ENCODE measurements at regions not wholly inside any gene's neighbourhood (a gene's known extent, or its start where the extent isn't known, plus 50 kb on each side); places are given as distances from the start of the nearest gene placed in this dataset.

DNA sequence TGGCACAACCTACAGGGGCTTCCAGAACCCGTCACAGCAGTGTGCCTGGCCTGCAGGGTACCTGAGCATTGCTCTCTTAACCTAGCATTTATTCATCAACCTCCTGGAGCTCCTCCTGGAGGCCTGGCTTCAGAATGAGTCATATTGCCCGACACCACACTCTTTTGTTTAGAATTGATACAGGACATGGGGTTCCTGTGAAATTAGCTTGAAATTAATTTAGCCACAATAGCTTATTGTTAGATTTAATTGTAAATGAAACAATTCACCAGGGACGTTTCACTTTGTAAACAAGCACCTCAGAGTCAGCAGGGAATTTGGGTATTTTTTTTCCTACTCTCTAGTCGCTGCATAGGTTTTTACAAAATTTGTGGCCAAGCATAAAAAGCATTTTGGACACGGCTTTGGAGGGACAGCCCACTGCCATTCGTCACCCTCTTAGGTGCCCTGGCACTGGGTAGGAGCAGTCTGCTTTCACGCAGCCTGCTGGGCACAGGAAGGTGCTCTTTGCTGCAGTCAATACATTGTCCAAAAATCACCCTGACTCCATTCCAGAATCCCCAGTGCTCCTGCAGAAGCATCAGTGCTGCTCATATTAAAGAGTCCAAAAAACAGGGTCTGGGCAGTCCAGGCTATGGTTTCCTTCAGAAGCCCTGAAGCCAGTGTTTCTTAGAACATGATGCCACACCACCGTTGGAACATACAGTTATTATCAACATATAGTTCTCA is 60.8 kb upstream of the MEF2A start:
- no peak overlapping the region for H3K4me3 ChIP-seq (ENCODE audit: low read depth, low read length)
- no peaks in the 10 kb centered on the region for H3K36me3 ChIP-seq (ENCODE audit: insufficient read depth)
- H3K27ac ChIP-seq (ENCODE audit: low read depth) = no peak overlapping the region
- 81% methylated on average over 8 of the region's 8 CpGs for WGBS
- DNase-seq (ENCODE audit: extremely low spot score) = no peak
- no peaks in the 10 kb centered on the region for H3K4me1 ChIP-seq (ENCODE audit: insufficient read depth)

DNA sequence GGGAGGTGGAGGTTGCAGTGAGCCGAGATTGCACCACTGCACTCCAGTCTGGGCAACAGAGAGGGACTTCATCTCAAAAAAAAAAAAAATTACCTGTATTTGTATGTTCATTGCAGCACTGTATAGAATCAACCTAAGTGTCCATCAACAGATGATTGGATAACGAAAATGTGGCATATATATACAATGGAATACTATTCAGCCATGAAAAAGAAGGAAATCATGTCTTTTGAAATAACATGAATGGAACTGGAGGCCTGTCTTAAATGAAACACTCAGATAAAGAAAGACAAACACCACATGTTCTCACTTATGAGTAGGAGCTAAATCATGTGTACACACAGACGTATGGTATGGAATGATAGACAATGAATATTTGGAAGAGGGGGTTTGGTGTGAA is 59.4 kb upstream of the MEF2A start:
- 95% methylated on average over 3 of the region's 3 CpGs for WGBS
- Histone ChIP-seq H3K27ac (ENCODE audit: low read depth) (no peak overlapping the region), H3K36me3 (ENCODE audit: insufficient read depth) (no peaks in the 10 kb centered on the region), H3K4me3 (ENCODE audit: low read depth, low read length) (no peak overlapping the region), H3K4me1 (ENCODE audit: insufficient read depth) (no peaks in the 10 kb centered on the region)
- DNase-seq (ENCODE audit: extremely low spot score) = no peak

DNA sequence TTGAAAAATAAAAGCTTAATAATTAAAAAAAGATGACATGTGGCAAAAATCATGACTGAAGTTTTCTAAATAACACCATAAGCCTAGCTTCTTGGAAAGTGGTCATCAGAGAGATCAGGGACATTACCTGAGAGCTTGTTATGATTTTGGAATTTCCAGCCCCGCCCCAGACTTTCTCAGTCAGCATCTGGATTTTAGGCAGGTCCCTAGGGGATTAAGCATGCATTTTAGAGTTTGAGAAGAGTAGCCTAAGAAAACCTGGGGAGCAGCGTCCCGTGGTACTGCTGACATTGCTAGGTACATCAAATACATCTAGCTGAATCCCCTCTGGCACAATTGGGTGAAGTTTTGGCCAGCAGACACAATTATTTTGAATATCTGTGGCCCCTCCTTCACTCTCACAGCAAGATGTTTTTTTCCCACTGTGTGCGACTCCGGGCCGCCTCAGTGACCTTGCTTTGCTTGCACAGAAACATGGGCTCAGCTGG is 58.7 kb upstream of the MEF2A start:
- no peak for DNase-seq (ENCODE audit: extremely low spot score)
- Histone ChIP-seq H3K27ac (ENCODE audit: low read depth) (no peak overlapping the region), H3K4me1 (ENCODE audit: insufficient read depth) (no peaks in the 10 kb centered on the region), H3K36me3 (ENCODE audit: insufficient read depth) (no peaks in the 10 kb centered on the region), H3K4me3 (ENCODE audit: low read depth, low read length) (no peak overlapping the region)
- WGBS = 35% methylated on average over 6 of the region's 6 CpGs

DNA sequence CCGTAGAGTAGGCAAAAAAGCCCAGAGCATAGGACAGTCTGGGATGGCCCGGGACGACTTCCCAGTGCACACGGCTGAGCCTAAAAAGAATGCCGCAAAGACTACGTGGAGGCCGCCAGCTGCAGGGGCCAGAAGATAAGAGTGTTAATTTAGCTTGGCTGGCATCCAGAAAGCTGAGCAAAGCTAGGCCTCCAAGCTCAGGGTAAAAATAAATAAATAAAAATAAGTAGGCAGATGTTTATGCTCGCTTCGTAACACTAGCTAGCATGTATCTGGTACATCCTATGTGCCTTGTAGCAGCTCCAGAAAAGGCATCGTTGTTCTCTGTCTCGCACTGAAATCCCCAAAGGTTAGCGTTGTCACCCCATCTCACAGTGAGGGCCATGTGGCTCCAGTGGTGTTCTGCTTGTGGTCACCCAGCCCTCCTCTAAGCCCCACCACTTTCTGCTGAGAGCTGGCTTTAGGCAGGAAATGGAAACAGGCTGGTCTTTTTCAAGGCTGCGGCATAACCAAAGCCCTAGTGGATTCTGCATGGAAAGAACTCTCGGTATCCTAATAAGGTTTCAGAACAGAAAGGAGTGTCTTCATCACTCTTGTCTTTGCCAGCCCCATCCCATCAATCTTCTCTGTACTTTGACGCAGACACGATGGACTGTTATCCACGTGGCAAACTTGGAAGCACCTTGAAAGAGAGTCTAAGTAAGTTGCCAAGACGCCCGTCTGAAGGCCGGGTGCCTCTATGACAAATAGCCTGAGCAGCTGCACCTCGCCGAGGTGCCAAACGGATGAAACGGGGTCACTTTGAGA is 58.1 kb upstream of the MEF2A start:
- Histone ChIP-seq H3K36me3 (ENCODE audit: insufficient read depth) (no peaks in the 10 kb centered on the region), H3K4me3 (ENCODE audit: low read depth, low read length) (no peak overlapping the region), H3K27ac (ENCODE audit: low read depth) (peak overlapping the region; percentile 11), H3K4me1 (ENCODE audit: insufficient read depth) (no peaks in the 10 kb centered on the region)
- no peak for DNase-seq (ENCODE audit: extremely low spot score)
- WGBS = 16% methylated on average over 24 of the region's 24 CpGs

DNA sequence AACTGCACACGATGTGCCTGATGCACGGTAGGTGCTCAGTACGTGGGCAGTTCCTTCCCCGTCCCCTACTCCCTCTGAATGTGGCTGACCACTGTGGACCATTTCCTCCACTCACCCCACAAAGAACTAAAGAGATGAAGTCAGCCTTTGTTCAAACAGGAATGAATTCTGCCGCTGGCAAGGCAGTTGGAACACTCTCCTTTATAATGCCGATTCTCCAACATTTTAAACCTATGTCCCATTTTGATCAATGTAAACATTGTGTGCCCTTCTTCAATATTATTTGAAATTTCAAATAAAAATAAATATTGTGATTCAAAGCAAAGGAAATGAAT is 57.5 kb upstream of the MEF2A start:
- Histone ChIP-seq H3K4me3 (ENCODE audit: low read depth, low read length) (no peak overlapping the region), H3K27ac (ENCODE audit: low read depth) (no peak overlapping the region), H3K4me1 (ENCODE audit: insufficient read depth) (no peaks in the 10 kb centered on the region), H3K36me3 (ENCODE audit: insufficient read depth) (no peaks in the 10 kb centered on the region)
- WGBS = 42% methylated on average over 6 of the region's 6 CpGs
- no peak for DNase-seq (ENCODE audit: extremely low spot score)

DNA sequence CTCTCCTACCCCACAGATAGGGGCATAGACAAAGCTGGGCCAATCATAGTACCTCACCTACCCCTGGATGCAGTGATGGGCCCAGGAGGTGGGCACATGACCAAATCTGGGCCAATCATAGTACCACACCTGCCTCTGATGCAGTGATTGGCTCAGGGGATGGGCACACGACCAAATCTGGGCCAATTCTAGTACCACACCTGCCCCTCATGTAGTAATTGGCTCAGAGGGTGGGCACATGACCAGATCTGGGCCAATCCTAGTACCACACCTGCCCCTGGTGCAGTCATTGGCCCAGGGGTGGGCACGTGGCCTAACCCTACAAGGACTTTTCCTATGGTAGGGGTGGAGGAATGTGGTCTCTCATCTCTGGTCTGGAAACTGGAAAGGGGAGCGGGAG is 56.9 kb upstream of the MEF2A start:
- no peak overlapping the region for H3K27ac ChIP-seq (ENCODE audit: low read depth)
- no peaks in the 10 kb centered on the region for H3K4me1 ChIP-seq (ENCODE audit: insufficient read depth)
- DNase-seq (ENCODE audit: extremely low spot score) = no peak
- no peak overlapping the region for H3K4me3 ChIP-seq (ENCODE audit: low read depth, low read length)
- WGBS = 95% methylated on average over 3 of the region's 3 CpGs
- no peaks in the 10 kb centered on the region for H3K36me3 ChIP-seq (ENCODE audit: insufficient read depth)

DNA sequence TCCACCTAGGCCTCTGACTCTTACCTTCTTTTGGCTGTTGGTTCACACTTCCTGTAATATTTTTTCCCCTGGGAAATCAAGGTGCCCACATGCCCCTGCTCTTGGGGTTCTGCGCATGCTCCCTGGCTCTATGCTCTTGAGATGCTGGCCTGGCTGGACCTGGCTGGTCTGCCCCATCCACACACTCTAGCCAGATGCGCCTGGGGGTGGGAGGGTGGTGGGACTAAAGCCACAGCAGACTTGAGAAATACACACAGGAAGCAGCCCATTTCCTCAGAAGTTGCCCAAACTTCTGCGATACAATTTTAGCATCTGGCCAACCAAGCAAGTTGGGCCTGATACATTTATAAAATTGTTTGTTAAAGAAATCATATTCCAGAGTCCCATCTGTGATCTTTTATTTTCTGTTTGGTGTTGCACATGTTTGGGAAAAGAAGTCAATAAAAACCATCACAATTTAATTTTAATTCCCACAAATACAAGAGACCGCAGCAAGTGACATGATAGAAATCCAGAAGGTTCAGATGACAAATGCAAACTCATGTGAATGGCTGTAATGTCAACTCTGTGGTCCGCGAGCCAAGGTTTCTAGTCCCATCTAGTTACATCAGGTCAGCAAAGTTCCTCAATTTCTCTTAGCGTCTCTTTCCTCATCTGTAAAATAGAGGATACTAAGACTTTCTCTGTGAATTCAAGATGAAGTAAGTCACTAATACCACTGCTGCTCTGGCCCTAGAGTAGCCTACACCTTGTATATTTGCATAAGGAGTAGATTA is 55.9 kb upstream of the MEF2A start:
- no peak for DNase-seq (ENCODE audit: extremely low spot score)
- no peak overlapping the region for H3K4me3 ChIP-seq (ENCODE audit: low read depth, low read length)
- no peak overlapping the region for H3K27ac ChIP-seq (ENCODE audit: low read depth)
- no peaks in the 10 kb centered on the region for H3K36me3 ChIP-seq (ENCODE audit: insufficient read depth)
- H3K4me1 ChIP-seq (ENCODE audit: insufficient read depth) = no peaks in the 10 kb centered on the region
- WGBS = 87% methylated on average over 7 of the region's 7 CpGs

DNA sequence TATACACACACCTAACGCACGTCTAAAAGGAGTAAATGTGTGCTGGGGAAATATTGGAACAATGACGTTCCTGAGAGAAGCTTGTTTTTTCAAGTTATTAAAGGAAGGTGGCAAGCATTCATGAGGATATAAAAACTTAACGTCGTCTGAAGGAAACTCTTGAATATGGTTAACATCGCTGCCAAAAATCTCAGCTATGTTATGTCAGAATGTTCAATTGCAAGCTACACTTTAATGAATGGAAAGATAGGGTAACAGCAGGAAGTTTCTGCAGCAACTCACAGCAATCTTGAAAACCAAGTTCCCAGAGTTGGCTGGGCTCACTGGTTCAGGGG is 54.3 kb upstream of the MEF2A start:
- Histone ChIP-seq H3K4me3 (ENCODE audit: low read depth, low read length) (no peak overlapping the region), H3K36me3 (ENCODE audit: insufficient read depth) (no peaks in the 10 kb centered on the region), H3K27ac (ENCODE audit: low read depth) (no peak overlapping the region), H3K4me1 (ENCODE audit: insufficient read depth) (no peaks in the 10 kb centered on the region)
- 20% methylated on average over 6 of the region's 6 CpGs for WGBS
- DNase-seq (ENCODE audit: extremely low spot score) = no peak

DNA sequence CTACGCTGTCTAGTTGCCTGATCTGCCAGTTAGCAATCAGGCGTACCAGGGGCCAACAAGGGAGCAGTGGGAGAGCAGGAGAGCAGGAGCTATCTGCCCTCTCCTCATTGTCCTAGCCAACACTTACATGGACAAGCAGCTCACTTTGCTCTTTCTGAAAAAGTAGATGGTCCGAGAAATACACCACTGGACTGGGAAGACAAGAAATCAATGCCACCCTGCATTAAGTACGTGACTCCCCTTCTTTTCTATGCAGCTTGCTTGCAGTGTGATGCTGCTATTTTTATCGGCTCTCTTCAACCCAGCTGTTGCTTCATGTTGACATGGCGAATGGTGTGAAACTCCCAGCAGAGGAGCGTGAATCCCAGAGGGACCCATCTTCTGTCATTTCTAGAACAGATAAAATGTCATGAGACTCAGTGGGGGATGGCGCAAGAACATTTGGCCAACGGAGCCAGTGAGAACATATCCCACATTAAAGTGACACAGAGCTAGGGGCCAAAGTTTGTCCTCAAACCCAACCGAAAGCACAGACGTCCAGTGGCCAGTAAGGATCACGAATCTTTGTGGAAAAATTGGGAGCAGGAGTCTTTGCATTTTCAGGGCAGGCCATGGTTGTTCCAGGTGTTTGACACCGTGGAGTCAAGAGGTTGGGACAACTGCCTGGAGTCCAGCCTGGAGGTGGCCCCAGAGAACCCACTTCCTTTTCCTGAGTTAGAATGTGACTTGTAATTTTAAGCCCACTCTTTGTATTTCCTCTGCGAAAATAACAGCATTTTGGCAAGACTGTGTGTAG is 53.7 kb upstream of the MEF2A start:
- WGBS = 68% methylated on average over 14 of the region's 14 CpGs
- H3K27ac ChIP-seq (ENCODE audit: low read depth) = no peak overlapping the region

DNA sequence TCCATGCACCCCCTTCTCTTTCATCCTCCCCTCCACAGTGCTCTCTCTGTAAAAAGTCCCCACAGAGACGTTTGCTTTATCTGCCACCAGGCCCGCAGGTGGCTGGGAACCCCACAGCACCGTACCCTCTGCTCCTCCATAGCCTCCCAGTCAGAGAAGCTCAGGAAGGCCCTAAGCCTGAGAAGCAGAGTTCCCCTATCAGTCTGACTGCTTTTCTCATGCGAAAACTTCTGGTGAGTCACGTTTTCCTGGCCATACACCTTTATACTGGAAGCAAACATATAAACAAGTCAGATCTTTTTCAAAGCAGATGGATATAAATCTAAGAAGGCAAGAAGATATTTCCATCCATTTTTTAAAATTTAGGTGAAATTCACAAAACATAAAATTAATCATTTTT is 51.5 kb upstream of the MEF2A start:
- WGBS = 84% methylated on average over 5 of the region's 5 CpGs
- Histone ChIP-seq H3K27ac (ENCODE audit: low read depth) (no peak overlapping the region), H3K4me3 (ENCODE audit: low read depth, low read length) (no peak overlapping the region), H3K4me1 (ENCODE audit: insufficient read depth) (no peaks in the 10 kb centered on the region), H3K36me3 (ENCODE audit: insufficient read depth) (no peaks in the 10 kb centered on the region)
- no peak for DNase-seq (ENCODE audit: extremely low spot score)

More for the DNA sequence above, 53.7 kb upstream of the MEF2A start:
- Histone ChIP-seq H3K4me3 (ENCODE audit: low read depth, low read length) (no peak overlapping the region), H3K36me3 (ENCODE audit: insufficient read depth) (no peaks in the 10 kb centered on the region), H3K4me1 (ENCODE audit: insufficient read depth) (no peaks in the 10 kb centered on the region)
- DNase-seq (ENCODE audit: extremely low spot score) = no peak

Measured in urinary bladder (tissue), 3 donors.